ENCODE measurements at regions not wholly inside any gene's neighbourhood (a gene's known extent, or its start where the extent isn't known, plus 50 kb on each side); places are given as distances from the start of the nearest gene placed in this dataset.

- Mint-ChIP-seq H3K36me3 (ENCODE audit: low read depth) (no peaks in the 10 kb centered on the region), H3K9me3 (no peaks in the 10 kb centered on the region), H3K4me1 (no peaks in the 10 kb centered on the region), H3K4me3 (no peak overlapping the region), H3K27me3 (ENCODE audit: insufficient read depth) (no peaks in the 10 kb centered on the region), H3K27ac (no peak overlapping the region)
- no peak for DNase-seq
- Histone ChIP-seq H3K27me3 (ENCODE audit: control insufficient read depth, insufficient read depth, low read length, poor library complexity, severe bottlenecking) (no peaks in the 10 kb centered on the region), H3K9me3 (ENCODE audit: control insufficient read depth, low read length) (no peaks in the 10 kb centered on the region), H3K27ac (ENCODE audit: low read depth, low read length) (no peak overlapping the region), H3K4me3 (ENCODE audit: low read length) (no peak overlapping the region), H3K4me1 (ENCODE audit: control insufficient read depth, insufficient read depth, low read length) (no peaks in the 10 kb centered on the region), H3K9ac (ENCODE audit: extremely low read depth, low read length, poor library complexity, severe bottlenecking) (no peak overlapping the region), H3K36me3 (ENCODE audit: control insufficient read depth, insufficient read depth, low read length) (no peaks in the 10 kb centered on the region)
- TF ChIP-seq CTCF (conservative IDR thresholded peaks at IDR 0.05) = no peak
- WGBS, 2 experiments (ENCODE audit: insufficient coverage in 1 of 2, insufficient read length in 1 of 2) = 92 to 95% methylated on average over 3 of the region's 4 CpGs
These were observed 146.1 kb upstream of the LINC00305 start for GRCh38 chr18:64294967-64295366.

GRCh38 chr18:64288432-64288831 is 139.5 kb upstream of the LINC00305 start:
- Histone ChIP-seq H3K27me3 (ENCODE audit: control insufficient read depth, insufficient read depth, low read length, poor library complexity, severe bottlenecking) (no peaks in the 10 kb centered on the region), H3K9ac (ENCODE audit: extremely low read depth, low read length, poor library complexity, severe bottlenecking) (no peak overlapping the region), H3K4me3 (ENCODE audit: low read length) (no peak overlapping the region), H3K9me3 (ENCODE audit: control insufficient read depth, low read length) (no peaks in the 10 kb centered on the region), H3K36me3 (ENCODE audit: control insufficient read depth, insufficient read depth, low read length) (no peaks in the 10 kb centered on the region), H3K27ac (ENCODE audit: low read depth, low read length) (no peak overlapping the region), H3K4me1 (ENCODE audit: control insufficient read depth, insufficient read depth, low read length) (no peaks in the 10 kb centered on the region)
- no peak overlapping the region for H3K4me3 Mint-ChIP-seq
- H3K9me3 Mint-ChIP-seq = peaks cover 12% of the 10 kb centered on the region
- WGBS, 2 experiments (ENCODE audit: insufficient coverage in 1 of 2, insufficient read length in 1 of 2) = 90% methylated on average over 2 of the region's 2 CpGs; no CpG with 5 or more reads in 1 of the 2 experiments
- H3K4me1 Mint-ChIP-seq = no peaks in the 10 kb centered on the region
- no peak for DNase-seq
- no peak for TF ChIP-seq CTCF (conservative IDR thresholded peaks at IDR 0.05)
- no peaks in the 10 kb centered on the region for H3K27me3 Mint-ChIP-seq (ENCODE audit: insufficient read depth)
- H3K36me3 Mint-ChIP-seq (ENCODE audit: low read depth) = peaks cover 1% of the 10 kb centered on the region
- no peak overlapping the region for H3K27ac Mint-ChIP-seq

- H3K36me3 Mint-ChIP-seq (ENCODE audit: low read depth) = peaks cover 1% of the 10 kb centered on the region
- no peak overlapping the region for H3K27ac Mint-ChIP-seq
- WGBS, 2 experiments (ENCODE audit: insufficient coverage in 1 of 2, insufficient read length in 1 of 2) = 97% methylated on average over 4 of the region's 4 CpGs; no CpG with 5 or more reads in 1 of the 2 experiments
- Histone ChIP-seq H3K27me3 (ENCODE audit: control insufficient read depth, insufficient read depth, low read length, poor library complexity, severe bottlenecking) (no peaks in the 10 kb centered on the region), H3K9me3 (ENCODE audit: control insufficient read depth, low read length) (no peaks in the 10 kb centered on the region), H3K9ac (ENCODE audit: extremely low read depth, low read length, poor library complexity, severe bottlenecking) (no peak overlapping the region), H3K36me3 (ENCODE audit: control insufficient read depth, insufficient read depth, low read length) (no peaks in the 10 kb centered on the region), H3K4me1 (ENCODE audit: control insufficient read depth, insufficient read depth, low read length) (no peaks in the 10 kb centered on the region), H3K27ac (ENCODE audit: low read depth, low read length) (no peak overlapping the region), H3K4me3 (ENCODE audit: low read length) (no peak overlapping the region)
- H3K9me3 Mint-ChIP-seq = peaks cover 16% of the 10 kb centered on the region
- no peak for TF ChIP-seq CTCF (conservative IDR thresholded peaks at IDR 0.05)
- no peak for DNase-seq
- H3K4me1 Mint-ChIP-seq = no peaks in the 10 kb centered on the region
- H3K4me3 Mint-ChIP-seq = no peak overlapping the region
- no peaks in the 10 kb centered on the region for H3K27me3 Mint-ChIP-seq (ENCODE audit: insufficient read depth)
These were observed 139.0 kb upstream of the LINC00305 start for GRCh38 chr18:64287926-64288325.

Measured in endodermal cell (in vitro differentiated cells).